OCI-LY3 (cell line): ENCODE measurements at regions not wholly inside any gene's neighbourhood (a gene's known extent, or its start where the extent isn't known, plus 50 kb on each side); places are given as distances from the start of the nearest gene placed in this dataset.

Source experiments
- EZH2phosphoT487 ChIP-seq: fragments of 200-600 bp; shearing (Covaris generic); IDR thresholded peaks from 2 replicates; pipeline ENCODE4 v1.6.1; 2018; ENCODE audit warnings: antibody characterized with exemption, mixed run types, low read depth
- TF ChIP-seq, protein P1 (sequence below): fragments of 200-600, 300-600 bp; sonication (generic); IDR thresholded peaks from 2 replicates; pipeline ENCODE4 v1.5.1; 2014; ENCODE audit warnings: antibody characterized with exemption, low read length, low read depth

DNA sequence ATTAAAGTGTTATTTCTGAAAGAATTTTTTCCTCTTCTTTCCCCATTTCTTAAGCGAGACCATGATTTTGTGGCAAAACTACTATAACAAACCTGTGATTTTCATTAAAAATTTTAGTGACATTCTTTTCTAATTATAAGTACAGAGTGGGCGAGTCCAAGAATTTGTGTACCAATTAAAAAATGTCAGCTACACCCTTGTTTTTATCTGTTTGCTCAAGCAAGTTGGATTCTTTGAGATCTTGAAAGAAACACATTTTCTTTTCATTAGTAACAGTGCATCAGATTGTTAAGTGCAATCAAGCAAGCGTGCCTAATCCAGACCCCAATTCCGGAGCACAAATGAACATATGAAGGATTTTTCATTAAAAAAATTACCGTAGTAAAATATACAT is 338.8 kb upstream of the DDHD1 start:
- TF ChIP-seq, protein P1, sequence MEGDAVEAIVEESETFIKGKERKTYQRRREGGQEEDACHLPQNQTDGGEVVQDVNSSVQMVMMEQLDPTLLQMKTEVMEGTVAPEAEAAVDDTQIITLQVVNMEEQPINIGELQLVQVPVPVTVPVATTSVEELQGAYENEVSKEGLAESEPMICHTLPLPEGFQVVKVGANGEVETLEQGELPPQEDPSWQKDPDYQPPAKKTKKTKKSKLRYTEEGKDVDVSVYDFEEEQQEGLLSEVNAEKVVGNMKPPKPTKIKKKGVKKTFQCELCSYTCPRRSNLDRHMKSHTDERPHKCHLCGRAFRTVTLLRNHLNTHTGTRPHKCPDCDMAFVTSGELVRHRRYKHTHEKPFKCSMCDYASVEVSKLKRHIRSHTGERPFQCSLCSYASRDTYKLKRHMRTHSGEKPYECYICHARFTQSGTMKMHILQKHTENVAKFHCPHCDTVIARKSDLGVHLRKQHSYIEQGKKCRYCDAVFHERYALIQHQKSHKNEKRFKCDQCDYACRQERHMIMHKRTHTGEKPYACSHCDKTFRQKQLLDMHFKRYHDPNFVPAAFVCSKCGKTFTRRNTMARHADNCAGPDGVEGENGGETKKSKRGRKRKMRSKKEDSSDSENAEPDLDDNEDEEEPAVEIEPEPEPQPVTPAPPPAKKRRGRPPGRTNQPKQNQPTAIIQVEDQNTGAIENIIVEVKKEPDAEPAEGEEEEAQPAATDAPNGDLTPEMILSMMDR: no peak
- TF ChIP-seq EZH2phosphoT487: no peak
